ENCODE measurements at regions not wholly inside any gene's neighbourhood (a gene's known extent, or its start where the extent isn't known, plus 50 kb on each side); places are given as distances from the start of the nearest gene placed in this dataset.
"Not testable (repeated sequence)": the region's sequence is repeated elsewhere in the genome, so short reads cannot be mapped to it uniquely, and the experiment has no call there.

- TF ChIP-seq EZH2 (IDR thresholded peaks at IDR 0.05; ENCODE audit: low read length, missing control alignments); CTCF (conservative IDR thresholded peaks at IDR 0.05 in 1 of 2, IDR thresholded peaks at IDR 0.05 in 1 of 2; ENCODE audit: low read depth in 1 of 2, low read length in 2 of 2): not testable (repeated sequence)
Observed at GRCh38 chr13:50503212-50503611, 340.3 kb downstream of the DLEU7 start.

All from fibroblast of lung (primary cell).